ENCODE measurements at regions not wholly inside any gene's neighbourhood (a gene's known extent, or its start where the extent isn't known, plus 50 kb on each side); places are given as distances from the start of the nearest gene placed in this dataset.

- no peak for TF ChIP-seq CTCF (IDR thresholded peaks at IDR 0.05)
- TF ChIP-seq POLR2A (IDR thresholded peaks at IDR 0.05), result no peak
Observed at GRCh38 chr4:33390976-33391375, 2670.8 kb downstream of the PCDH7 start.
